ENCODE measurements at regions not wholly inside any gene's neighbourhood (a gene's known extent, or its start where the extent isn't known, plus 50 kb on each side); places are given as distances from the start of the nearest gene placed in this dataset.

- DNase-seq (ENCODE audit: extremely low read depth in 1 of 2, low read depth in 1 of 2), result no peak
Measured at GRCh38 chr3:189455009-189455408, 176.2 kb upstream of the TP63 start.

DNA sequence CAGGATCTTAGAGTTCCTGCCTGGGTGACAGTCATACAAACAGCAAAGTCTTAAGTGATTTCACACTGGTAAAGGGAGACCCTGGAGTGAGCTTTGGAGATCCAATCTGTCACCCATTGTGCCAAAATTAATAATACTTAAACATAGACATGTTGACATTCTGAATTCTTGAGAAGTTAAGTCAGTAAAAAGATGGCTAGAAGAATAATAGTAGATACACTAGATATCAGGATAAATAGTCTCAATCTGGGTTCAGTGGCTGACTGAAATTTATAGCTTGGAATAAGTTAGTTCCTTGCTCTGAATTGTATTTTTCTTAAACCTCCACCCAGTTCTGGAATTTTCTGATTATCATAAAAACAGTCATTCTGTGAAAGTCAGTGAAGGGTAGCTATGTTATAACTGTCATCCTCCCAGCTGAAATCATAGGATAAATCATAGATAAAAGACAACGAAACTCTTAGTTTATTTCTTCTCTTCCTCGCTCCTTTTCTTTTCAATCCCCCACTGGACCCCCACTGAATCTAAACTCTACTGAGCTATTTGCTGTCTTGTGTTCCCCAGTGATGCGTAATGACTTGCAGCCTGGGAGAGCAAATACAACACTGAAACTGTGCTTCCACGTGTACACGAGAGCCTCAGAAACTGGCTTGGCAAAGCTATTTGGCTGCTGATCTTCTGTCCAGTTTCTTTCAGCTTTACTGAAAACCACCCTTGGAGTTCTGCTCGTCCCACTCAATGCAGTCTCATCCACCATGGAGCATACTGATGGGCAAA lies 175.4 kb upstream of the TP63 start:
- no peak for DNase-seq (ENCODE audit: extremely low read depth in 1 of 2, low read depth in 1 of 2)

GRCh38 chr3:189457201-189457607 lies 174.0 kb upstream of the TP63 start:
- no peak for DNase-seq (ENCODE audit: extremely low read depth in 1 of 2, low read depth in 1 of 2)

DNA sequence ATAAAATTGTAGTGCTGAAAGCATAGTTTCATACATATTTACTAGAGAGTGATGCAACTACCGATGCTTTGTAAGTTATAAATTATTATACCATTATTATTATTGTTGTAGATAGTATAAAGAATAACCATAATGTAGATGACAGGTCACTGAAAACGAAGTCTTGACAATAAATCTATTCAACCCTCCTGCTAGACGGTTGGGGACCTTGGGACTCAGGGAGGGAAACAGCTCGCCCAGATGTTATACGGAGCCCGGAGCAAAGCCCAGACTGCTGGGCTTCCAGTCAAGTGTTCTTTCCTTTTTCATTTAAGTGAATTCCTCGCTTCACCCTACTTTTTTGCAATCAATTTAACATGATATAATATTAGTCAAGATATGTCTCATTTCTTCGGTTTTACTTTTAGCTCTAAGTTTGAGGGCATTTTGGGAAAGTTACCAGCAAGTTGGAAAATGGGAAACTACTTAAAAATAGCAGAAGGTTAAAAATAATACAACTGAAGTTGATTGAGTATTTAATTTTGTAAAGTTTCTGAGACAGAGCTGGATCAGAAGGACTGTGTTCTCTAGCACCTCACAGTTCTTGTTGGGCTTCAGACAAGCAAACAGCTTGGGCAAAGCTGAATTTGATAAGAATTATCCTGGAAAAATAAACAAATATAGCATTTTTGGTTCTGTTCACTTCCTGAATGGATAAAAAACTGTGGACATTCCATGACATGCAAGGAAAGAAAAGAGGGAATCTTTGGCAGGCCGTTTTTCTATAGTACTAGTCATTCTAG lies 173.4 kb upstream of the TP63 start:
- DNase-seq (ENCODE audit: extremely low read depth in 1 of 2, low read depth in 1 of 2), result no peak

GRCh38 chr3:189458528-189458927 lies 172.7 kb upstream of the TP63 start:
- DNase-seq (ENCODE audit: extremely low read depth in 1 of 2, low read depth in 1 of 2), result no peak

DNA sequence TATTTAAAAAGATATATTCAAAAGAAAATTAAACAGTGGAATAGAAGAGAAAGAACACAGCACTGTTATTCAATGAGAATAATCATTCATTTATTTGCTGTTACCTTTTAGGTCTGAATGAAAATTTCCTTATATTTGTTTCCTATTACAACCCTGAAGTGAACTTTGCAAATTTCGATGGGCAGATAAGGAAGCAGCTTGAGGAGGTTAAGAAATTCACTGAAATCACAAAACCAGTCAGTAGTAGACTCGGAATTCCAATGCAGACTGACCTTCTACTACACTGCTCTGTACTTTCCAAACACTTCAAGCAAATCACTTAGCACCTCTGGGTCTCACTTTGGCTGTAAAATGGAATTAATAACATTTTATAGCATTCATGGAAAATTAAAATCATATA lies 172.0 kb upstream of the TP63 start:
- DNase-seq (ENCODE audit: extremely low read depth in 1 of 2, low read depth in 1 of 2), result no peak

DNA sequence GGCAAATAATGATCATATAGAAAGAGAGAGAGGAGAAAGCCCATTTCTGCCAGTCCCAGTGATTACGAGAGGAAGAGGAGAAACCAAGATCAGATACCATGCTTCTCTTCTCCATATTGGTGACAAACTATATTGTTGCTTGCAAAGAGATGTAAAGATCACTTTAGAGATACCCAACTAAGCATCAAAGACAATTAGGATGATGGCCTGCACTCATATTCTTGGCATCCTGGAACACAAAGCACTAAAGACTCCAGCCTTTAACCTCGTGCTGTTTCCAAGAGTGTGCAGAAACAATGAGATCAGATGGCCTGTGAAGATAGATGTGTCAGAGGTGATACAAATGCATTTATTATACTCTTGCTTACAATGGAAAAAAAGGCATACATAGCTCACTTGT lies 170.7 kb upstream of the TP63 start:
- no peak for DNase-seq (ENCODE audit: extremely low read depth in 1 of 2, low read depth in 1 of 2)

DNA sequence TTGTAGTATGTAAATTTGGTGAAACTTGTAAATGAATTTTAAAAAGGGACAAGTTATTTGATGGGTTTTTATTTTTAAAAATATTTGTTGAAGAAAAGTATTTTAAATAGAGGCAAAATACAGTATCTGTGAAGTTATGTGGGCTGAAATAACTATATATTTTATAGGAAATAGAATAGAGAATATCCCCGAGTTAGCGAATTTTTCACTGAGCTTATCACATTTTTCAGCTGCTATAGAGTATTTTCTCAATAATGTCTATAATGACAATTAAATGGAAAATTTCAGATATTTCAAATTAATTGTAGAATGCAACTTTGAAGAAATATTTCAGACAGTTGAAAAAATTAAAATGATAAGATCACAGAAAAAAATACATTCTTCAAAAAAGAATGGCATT lies 166.4 kb upstream of the TP63 start:
- no peak for DNase-seq (ENCODE audit: extremely low read depth in 1 of 2, low read depth in 1 of 2)

- DNase-seq (ENCODE audit: extremely low read depth in 1 of 2, low read depth in 1 of 2), result no peak
Measured at GRCh38 chr3:189466004-189466403, 165.2 kb upstream of the TP63 start.

- no peak for DNase-seq (ENCODE audit: extremely low read depth in 1 of 2, low read depth in 1 of 2)
Measured at GRCh38 chr3:189467451-189467850, 163.7 kb upstream of the TP63 start.

DNA sequence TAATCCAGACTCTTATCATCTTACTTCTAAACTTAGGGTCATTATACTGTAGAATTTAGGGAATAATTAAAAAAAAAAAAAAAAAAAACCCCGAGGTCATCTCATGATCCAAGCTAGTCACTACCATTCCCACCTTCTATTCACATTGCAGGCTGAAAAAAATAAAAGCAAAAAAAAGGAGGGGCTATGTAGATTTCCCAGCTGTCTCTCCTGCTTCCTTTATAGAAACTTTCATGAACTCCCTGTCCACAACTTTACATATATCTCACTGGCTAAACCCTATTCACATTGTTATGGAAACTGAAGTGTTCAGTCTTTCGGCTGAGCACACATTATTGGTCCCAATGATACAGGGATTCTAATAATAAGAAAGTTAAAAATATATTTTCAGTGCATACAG lies 156.2 kb upstream of the TP63 start:
- no peak for DNase-seq (ENCODE audit: extremely low read depth in 1 of 2, low read depth in 1 of 2)

- no peak for DNase-seq (ENCODE audit: extremely low read depth in 1 of 2, low read depth in 1 of 2)
Measured at GRCh38 chr3:189477614-189478013, 153.6 kb upstream of the TP63 start.

DNA sequence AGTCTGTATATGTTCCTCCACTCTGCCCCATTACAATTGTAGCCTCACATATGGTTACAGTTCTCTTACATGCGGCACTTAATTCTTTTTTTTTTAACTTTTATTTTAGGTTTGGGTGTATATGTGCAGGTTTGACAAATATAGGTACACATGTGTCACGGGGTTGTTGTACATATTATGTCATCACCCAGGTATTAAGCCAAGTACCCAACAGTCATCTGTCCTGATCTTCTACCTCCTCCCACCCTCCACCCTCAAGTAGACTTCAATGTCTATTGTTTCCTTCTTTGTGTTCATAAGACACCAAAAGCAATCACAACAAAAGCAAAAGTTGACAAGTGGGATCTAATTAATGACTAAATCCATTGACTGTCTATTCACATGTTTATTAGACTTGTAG lies 144.6 kb upstream of the TP63 start:
- DNase-seq (ENCODE audit: extremely low read depth in 1 of 2, low read depth in 1 of 2), result no peak

DNA sequence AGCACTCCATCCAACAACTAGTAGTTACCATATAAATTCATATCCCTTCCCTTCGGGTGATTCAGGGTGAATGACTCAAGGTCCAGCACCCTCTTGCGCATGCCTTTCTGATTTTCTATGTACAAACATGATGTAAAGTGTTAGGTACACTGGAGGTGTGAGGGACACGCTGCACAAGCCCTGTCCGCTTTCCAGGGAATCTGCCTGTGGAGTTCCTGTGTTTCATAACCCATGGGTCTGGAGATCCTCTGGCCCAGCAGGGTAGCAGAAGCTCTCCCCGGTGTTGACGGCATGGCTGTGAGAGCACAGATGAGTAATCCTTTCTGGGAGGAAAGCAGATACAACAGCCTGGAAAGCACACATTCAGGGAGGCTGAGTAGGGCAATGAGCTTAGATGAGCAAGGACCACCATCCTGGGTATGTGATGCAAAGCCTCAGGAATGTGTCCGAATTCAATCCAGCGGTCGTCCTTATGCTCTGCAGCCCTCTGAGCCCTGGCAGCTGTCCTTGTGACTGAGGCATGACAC lies 142.9 kb upstream of the TP63 start:
- DNase-seq (ENCODE audit: extremely low read depth in 1 of 2, low read depth in 1 of 2), result no peak

DNA sequence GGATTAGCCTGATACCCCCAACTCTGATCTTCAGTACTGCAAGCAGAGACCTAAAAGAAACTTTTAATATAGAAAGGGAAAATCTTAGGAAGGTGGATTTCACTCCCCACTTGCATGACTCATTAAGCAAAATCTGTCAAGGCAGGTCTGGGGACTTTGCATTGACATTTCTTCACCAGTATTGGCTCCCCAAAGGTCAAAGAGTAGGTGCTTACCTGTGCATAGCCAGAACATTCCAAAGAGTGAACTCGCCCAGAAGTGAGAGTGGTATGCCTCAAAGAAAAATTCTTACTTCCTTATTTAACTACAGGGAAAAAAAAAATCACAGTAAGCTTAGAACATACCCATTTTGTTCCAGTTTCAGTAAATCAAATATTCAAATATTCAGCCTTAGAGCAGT lies 140.9 kb upstream of the TP63 start:
- DNase-seq (ENCODE audit: extremely low read depth in 1 of 2, low read depth in 1 of 2), result no peak

GRCh38 chr3:189490749-189491148 lies 140.4 kb upstream of the TP63 start:
- DNase-seq (ENCODE audit: extremely low read depth in 1 of 2, low read depth in 1 of 2), result no peak

DNA sequence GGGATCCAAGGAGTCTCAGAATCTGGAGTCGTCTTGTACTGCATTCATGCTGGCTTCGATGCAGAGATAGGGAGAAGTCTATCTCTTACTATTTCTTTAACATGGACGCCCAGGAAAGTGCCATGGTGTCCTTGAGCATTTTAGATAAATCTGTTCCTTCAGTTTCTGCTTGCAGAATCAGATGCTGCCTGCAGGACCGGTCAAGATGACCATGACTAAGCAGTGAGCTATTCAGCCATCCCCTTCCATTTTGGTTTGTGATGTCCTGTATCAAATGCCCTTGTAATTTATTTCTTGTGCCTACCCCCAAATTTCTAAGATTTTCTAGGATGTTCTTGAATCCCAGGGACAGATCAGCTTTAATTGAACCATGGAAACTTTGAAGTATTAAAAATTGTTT lies 139.4 kb upstream of the TP63 start:
- DNase-seq (ENCODE audit: extremely low read depth in 1 of 2, low read depth in 1 of 2), result no peak

DNA sequence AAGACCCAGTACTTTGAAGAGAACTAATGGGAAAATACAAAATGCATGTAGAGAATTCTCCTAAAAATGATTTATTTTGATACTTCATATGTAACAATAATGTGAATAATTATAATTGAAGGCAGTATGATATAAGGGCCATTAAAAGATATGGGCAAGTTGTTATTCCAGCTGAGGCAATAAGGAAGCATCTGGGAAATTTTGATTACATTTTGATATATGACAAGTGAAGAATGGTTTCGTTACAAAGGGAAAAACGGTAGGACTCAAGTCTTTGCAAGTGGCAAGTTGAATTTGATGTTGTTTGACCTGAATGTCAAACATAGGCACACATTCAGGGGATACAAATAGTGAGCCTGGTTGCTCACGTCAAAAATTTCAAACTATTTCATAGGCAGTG lies 137.9 kb upstream of the TP63 start:
- DNase-seq (ENCODE audit: extremely low read depth in 1 of 2, low read depth in 1 of 2), result no peak

- DNase-seq (ENCODE audit: extremely low read depth in 1 of 2, low read depth in 1 of 2), result no peak
Measured at GRCh38 chr3:189494632-189495031, 136.6 kb upstream of the TP63 start.

DNA sequence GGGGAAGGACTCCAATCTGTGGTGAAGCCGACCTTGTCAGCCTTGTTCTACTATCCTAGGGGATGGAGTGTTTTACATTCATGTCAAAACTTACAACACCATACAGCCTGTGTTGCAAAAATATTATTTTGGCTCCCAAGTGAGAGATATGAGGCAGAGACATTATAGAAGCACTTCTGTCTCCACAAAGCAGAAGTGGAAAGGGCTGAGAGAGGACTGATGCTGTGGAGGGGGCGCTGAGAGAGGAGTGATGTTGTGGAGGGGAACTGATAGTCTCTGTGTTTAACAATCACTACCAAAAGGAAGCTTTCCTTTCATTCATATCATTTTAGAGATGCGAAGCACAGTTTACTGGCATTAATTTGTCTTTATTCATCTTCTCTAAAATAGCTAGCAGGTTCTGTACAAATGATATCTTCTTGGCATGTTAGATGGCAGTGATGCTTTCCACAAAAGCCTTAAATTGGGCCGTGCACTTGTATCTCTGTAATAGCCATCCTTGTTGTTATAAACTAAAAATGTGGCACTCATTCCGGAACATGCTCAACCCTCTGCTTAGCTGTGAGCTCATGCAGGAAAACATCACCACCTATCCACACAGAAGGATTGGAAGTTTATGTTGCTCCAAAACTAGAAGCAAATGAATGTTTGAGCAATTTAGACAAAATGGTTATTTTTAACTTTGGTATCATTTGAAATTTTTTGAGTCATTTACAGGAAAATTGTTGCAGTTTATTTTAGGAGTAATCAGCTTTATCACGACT lies 134.6 kb upstream of the TP63 start:
- DNase-seq (ENCODE audit: extremely low read depth in 1 of 2, low read depth in 1 of 2), result no peak

GRCh38 chr3:189498995-189499704 lies 132.0 kb upstream of the TP63 start:
- DNase-seq (ENCODE audit: extremely low read depth in 1 of 2, low read depth in 1 of 2), result no peak
